ENCODE measurements at regions not wholly inside any gene's neighbourhood (a gene's known extent, or its start where the extent isn't known, plus 50 kb on each side); places are given as distances from the start of the nearest gene placed in this dataset.
A peak's percentile ranks its signal among the peaks of the same experiment; 100 is the strongest.

DNA sequence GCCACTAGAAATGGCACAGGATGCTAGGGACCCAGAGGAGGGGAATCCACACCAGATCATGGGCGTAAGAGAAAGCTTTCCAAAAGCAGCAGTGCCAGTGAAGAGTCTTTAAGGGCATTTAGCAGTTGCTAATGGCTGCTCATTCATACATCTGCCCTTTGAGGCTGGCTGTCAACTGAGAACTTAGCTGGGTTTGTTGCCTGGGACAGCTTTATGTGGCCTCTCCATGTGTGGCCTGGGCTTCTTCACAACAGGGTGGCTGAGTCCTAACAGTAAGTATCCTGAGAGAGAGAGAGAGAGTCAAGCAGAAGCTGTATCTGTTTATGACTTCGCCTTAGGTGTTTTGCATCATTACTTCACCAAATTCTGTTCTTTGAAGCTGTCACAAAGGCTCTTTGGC is 286.1 kb upstream of the KCNJ16 start:
- TF ChIP-seq, protein P1, sequence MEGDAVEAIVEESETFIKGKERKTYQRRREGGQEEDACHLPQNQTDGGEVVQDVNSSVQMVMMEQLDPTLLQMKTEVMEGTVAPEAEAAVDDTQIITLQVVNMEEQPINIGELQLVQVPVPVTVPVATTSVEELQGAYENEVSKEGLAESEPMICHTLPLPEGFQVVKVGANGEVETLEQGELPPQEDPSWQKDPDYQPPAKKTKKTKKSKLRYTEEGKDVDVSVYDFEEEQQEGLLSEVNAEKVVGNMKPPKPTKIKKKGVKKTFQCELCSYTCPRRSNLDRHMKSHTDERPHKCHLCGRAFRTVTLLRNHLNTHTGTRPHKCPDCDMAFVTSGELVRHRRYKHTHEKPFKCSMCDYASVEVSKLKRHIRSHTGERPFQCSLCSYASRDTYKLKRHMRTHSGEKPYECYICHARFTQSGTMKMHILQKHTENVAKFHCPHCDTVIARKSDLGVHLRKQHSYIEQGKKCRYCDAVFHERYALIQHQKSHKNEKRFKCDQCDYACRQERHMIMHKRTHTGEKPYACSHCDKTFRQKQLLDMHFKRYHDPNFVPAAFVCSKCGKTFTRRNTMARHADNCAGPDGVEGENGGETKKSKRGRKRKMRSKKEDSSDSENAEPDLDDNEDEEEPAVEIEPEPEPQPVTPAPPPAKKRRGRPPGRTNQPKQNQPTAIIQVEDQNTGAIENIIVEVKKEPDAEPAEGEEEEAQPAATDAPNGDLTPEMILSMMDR (IDR thresholded peaks at IDR 0.05): no peak
- Histone ChIP-seq H3K4me3 (no peak overlapping the region), H3K9me3 (no peaks in the 10 kb centered on the region), H3K36me3 (no peaks in the 10 kb centered on the region), H3K4me1 (ENCODE audit: control insufficient read depth in 1 of 2, low read depth in 2 of 2) (no peaks in the 10 kb centered on the region), H3K27ac (no peak overlapping the region), H3K27me3 (replicated peaks; ENCODE audit: insufficient read depth) (no peaks in the 10 kb centered on the region)
- no peak for DNase-seq (ENCODE audit: low spot score)
- ATAC-seq (ENCODE audit: insufficient number of reproducible peaks, low FRiP score, low read depth): no peak

DNA sequence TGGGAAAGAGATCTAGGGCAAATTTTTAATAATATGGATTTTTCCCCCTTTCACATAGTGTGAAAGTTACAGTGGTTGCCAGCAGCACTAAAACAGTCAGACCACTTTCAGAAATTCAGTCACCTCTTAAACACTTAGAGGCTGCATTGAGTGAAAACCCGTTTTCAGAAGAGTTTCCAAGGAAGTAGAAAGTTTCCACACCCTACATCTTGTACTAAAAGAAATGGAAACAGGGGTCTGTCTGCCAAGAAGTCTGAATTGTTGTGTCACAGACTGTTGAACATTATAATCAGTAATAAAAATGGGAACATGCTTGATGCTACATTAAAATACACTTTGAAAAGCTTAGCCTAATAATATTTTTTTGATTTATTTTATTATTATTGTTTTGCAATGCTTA is 278.9 kb upstream of the KCNJ16 start:
- Histone ChIP-seq H3K4me3 (no peak overlapping the region), H3K27ac (peak overlapping the region in 1 of 2 donors; percentile 20)
- ATAC-seq (ENCODE audit: insufficient number of reproducible peaks, low FRiP score, low read depth): no peak

DNA sequence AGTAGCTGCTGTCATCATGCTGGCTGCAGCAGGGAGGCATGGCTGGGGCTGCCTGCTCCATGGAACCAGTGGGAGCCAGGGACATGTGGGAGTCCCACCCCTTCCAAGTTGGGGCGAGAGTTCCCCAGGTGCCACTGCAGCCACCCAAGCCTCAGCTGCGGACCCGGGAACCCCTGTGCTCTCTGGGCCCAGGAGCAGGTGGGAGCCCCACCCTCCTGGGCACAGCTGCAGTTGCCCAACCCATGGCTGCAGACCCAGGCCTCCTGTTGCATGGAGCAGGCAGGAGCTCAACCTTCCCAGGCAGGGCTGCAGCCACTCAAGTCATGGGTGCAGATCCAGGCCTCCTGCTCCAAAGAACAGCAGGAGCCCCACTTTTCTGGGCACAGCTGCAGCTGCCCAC is 274.2 kb upstream of the KCNJ16 start:
- no peaks in the 10 kb centered on the region for H3K27me3 ChIP-seq (replicated peaks; ENCODE audit: insufficient read depth)
- TF ChIP-seq, protein P1 (IDR thresholded peaks at IDR 0.05): no peak
- H3K9me3 ChIP-seq: no peaks in the 10 kb centered on the region
- H3K4me3 ChIP-seq: no peak overlapping the region
- H3K36me3 ChIP-seq: no peaks in the 10 kb centered on the region
- H3K27ac ChIP-seq: no peak overlapping the region
- DNase-seq (ENCODE audit: low spot score) (no peak), ATAC-seq (ENCODE audit: insufficient number of reproducible peaks, low FRiP score, low read depth) (no peak)
- H3K4me1 ChIP-seq (ENCODE audit: control insufficient read depth in 1 of 2, low read depth in 2 of 2): peaks cover 0 to 2% of the 10 kb centered on the region in 2 donors

More for the DNA sequence above, 278.9 kb upstream of the KCNJ16 start:
- peaks cover 0 to 5% of the 10 kb centered on the region in 2 donors for H3K4me1 ChIP-seq (ENCODE audit: control insufficient read depth in 1 of 2, low read depth in 2 of 2)
- TF ChIP-seq, protein P1 (IDR thresholded peaks at IDR 0.05): no peak
- no peaks in the 10 kb centered on the region for H3K9me3 ChIP-seq
- no peaks in the 10 kb centered on the region for H3K36me3 ChIP-seq
- no peaks in the 10 kb centered on the region for H3K27me3 ChIP-seq (replicated peaks; ENCODE audit: insufficient read depth)
- no peak for DNase-seq (ENCODE audit: low spot score)

DNA sequence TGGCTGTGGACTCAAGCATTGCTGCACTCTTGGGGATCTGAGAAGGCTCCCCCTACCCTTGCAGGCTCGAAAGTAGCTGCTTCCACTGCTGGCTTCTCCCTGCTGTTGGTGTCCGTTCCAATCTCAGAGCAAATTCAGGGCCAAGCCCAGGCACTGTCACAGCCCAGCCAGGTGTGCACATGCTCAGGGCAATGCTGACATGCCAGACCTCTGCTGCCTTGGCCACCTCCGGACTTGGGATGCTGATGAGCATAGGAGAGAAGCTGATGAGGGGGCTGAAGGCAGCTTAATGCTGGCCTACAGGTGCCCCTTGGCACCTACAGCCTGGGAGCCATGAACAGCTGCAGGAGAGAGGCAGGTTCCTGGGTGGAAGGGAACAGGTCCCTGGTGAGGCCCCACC is 273.7 kb upstream of the KCNJ16 start:
- no peak for DNase-seq (ENCODE audit: low spot score)
- no peaks in the 10 kb centered on the region for H3K9me3 ChIP-seq
- no peaks in the 10 kb centered on the region for H3K36me3 ChIP-seq

DNA sequence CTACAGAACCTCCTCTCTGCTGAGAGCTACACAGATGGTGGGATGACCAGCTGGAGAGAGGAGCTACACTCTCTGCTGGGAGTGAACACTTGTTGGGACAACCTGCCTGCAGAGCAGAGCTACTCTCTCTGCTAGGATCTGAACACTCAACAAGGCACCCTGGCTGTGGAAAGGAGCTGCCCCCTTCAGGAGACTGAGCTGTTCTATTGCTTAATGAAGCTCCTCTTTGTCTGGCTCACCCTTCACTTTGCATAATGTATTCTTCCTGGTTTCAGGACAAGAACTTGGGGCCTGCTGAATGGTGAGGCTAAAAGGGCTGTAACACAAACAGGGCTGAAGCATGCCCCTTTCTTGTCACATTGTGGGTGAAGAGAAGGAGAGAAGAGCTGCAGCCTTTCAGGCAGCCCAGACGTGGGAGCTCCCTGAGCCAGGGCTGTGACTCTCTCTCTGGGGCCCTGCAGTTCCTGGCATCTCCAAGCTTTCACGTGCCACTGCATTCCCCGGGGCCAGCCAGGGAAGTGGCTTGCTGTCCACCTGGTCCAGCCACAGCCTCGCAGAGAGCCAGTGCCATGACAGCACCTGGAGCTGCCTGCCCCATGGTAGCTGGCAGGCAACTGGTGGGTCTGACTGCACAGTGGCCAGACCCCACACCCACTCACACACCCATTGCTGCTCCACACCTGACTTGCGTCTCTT is 272.8 kb upstream of the KCNJ16 start:
- Histone ChIP-seq H3K4me3 (no peak overlapping the region), H3K27me3 (replicated peaks; ENCODE audit: insufficient read depth) (no peaks in the 10 kb centered on the region), H3K36me3 (no peaks in the 10 kb centered on the region), H3K4me1 (ENCODE audit: control insufficient read depth in 1 of 2, low read depth in 2 of 2) (no peaks in the 10 kb centered on the region), H3K9me3 (no peaks in the 10 kb centered on the region), H3K27ac (no peak overlapping the region)
- TF ChIP-seq, protein P1 (IDR thresholded peaks at IDR 0.05): no peak
- no peak for DNase-seq (ENCODE audit: low spot score)
- no peak for ATAC-seq (ENCODE audit: insufficient number of reproducible peaks, low FRiP score, low read depth)

More for the DNA sequence above, 273.7 kb upstream of the KCNJ16 start:
- no peaks in the 10 kb centered on the region for H3K4me1 ChIP-seq (ENCODE audit: control insufficient read depth in 1 of 2, low read depth in 2 of 2)
- ATAC-seq (ENCODE audit: insufficient number of reproducible peaks, low FRiP score, low read depth): no peak
- no peak overlapping the region for H3K27ac ChIP-seq
- TF ChIP-seq, protein P1 (IDR thresholded peaks at IDR 0.05): no peak
- no peaks in the 10 kb centered on the region for H3K27me3 ChIP-seq (replicated peaks; ENCODE audit: insufficient read depth)
- H3K4me3 ChIP-seq: no peak overlapping the region

Measured in thoracic aorta (tissue), 2 donors.